ENCODE measurements at regions not wholly inside any gene's neighbourhood (a gene's known extent, or its start where the extent isn't known, plus 50 kb on each side); places are given as distances from the start of the nearest gene placed in this dataset.

DNA sequence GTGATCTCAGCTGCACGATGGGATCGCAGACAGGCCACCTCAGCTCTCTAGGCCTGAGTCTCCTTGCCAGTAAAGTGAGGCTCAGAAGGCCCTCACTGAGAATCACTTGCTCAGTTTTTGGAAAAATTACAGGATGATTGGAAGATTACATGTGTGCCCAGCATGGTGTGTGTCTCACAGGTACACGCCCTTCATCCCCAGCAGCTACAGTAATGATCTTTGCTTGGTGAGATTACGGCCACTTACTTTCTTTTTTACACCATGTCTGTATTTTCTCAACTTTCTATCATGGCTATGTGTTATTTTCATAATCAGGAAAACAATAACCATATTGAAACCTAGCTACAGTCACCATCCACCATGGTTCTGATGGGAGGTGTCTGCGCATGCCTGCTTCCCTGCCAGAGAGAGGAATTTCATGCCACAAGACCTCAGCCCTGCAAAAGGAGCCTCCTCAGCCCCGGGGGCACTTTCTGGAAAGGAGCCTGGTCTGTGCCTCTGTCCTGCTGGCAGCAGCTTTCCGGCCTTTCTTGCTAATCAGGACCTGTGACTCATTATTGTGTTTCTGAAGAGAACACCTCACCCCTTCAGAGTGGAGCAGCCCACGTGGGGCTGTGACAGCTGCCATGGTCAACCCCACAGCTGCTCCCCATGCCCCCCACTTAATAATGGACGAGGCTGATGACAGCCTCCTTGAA lies 64.2 kb upstream of the OLFM1 start:
- H3K9me3 ChIP-seq (ENCODE audit: low read depth): no peaks in the 10 kb centered on the region
- TF ChIP-seq, protein P1, sequence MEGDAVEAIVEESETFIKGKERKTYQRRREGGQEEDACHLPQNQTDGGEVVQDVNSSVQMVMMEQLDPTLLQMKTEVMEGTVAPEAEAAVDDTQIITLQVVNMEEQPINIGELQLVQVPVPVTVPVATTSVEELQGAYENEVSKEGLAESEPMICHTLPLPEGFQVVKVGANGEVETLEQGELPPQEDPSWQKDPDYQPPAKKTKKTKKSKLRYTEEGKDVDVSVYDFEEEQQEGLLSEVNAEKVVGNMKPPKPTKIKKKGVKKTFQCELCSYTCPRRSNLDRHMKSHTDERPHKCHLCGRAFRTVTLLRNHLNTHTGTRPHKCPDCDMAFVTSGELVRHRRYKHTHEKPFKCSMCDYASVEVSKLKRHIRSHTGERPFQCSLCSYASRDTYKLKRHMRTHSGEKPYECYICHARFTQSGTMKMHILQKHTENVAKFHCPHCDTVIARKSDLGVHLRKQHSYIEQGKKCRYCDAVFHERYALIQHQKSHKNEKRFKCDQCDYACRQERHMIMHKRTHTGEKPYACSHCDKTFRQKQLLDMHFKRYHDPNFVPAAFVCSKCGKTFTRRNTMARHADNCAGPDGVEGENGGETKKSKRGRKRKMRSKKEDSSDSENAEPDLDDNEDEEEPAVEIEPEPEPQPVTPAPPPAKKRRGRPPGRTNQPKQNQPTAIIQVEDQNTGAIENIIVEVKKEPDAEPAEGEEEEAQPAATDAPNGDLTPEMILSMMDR (IDR thresholded peaks at IDR 0.05; ENCODE audit: low read depth, low read length): no peak
- DNase-seq (ENCODE audit: low read depth in 1 of 2, low spot score in 1 of 2): peak; percentile 6 to 52
- H3K27ac ChIP-seq: no peak overlapping the region
- H3K36me3 ChIP-seq: no peaks in the 10 kb centered on the region
- H3K27me3 ChIP-seq: no peaks in the 10 kb centered on the region
- no peaks in the 10 kb centered on the region for H3K4me1 ChIP-seq (ENCODE audit: low read depth)
- no peak overlapping the region for H3K4me3 ChIP-seq

- H3K4me1 ChIP-seq (ENCODE audit: low read depth): no peaks in the 10 kb centered on the region
- TF ChIP-seq, protein P1 (IDR thresholded peaks at IDR 0.05; ENCODE audit: low read depth, low read length): no peak
- no peak overlapping the region for H3K27ac ChIP-seq
- DNase-seq (ENCODE audit: low read depth in 1 of 2, low spot score in 1 of 2): no peak
- H3K9me3 ChIP-seq (ENCODE audit: low read depth): no peaks in the 10 kb centered on the region
- no peaks in the 10 kb centered on the region for H3K27me3 ChIP-seq
- H3K4me3 ChIP-seq: no peak overlapping the region
- H3K36me3 ChIP-seq: no peaks in the 10 kb centered on the region
Measured at GRCh38 chr9:135023786-135024405, 63.6 kb upstream of the OLFM1 start.

DNA sequence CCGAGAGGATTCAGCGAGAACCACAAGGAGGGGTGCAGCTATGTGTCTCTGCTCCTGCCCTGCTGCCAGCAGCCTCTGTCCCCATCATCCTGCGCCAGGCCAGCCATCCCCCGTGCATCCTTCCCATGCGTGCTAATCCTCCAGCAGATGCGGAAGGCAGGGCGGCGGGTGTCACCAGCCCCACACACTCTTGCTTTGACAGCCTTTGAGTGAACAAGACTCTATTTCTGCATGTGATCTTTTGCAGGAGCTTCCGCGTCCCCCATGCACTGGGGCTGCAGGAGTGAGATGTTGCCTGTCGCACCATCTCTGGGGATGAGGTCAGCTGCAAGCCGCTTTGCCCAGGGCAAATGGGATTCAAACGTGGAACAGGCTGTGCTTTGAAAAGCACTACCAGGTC lies 58.0 kb upstream of the OLFM1 start:
- DNase-seq (ENCODE audit: low read depth in 1 of 2, low spot score in 1 of 2): no peak
- TF ChIP-seq, protein P1 (IDR thresholded peaks at IDR 0.05; ENCODE audit: low read depth, low read length): no peak
- no peak overlapping the region for H3K27ac ChIP-seq
- H3K9me3 ChIP-seq (ENCODE audit: low read depth): no peaks in the 10 kb centered on the region
- peaks cover 3% of the 10 kb centered on the region for H3K27me3 ChIP-seq
- H3K4me3 ChIP-seq: no peak overlapping the region
- no peaks in the 10 kb centered on the region for H3K4me1 ChIP-seq (ENCODE audit: low read depth)
- H3K36me3 ChIP-seq: no peaks in the 10 kb centered on the region

DNA sequence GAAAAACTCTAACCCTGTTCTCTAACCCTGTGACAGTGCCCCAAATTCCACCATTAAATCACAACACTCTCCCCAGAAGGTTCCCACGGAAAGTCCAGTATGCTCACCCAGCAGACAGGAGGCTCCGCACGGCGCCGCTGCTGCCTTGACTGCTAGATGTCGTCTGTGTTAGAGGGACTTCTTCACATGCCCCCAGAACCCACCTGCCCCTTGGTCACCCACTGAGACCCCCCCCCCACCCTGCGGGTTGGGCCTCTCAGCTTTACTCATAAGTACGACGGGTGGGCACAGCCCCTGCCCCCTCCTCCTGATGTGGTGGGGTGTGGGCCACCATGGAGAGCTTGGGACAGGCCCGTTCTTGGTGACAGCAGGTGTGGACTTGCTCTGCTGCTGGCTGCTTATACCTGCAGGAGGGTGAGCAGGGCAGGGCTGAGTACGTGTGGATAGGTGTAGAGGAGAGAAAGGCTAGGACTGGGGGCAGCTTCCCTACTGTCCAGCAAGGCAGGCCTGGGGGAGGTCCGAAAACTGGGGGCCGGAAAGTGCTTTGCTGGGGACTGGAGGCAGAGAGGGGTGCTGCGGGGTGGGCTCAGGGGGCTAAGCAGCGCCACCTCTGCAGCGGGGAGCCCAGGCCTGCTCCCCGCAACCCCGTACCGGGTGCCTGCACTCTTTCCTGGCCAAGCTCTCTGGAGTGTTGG lies 57.5 kb upstream of the OLFM1 start:
- DNase-seq (ENCODE audit: low read depth in 1 of 2, low spot score in 1 of 2): no peak
- Histone ChIP-seq H3K27ac (no peak overlapping the region), H3K9me3 (ENCODE audit: low read depth) (no peaks in the 10 kb centered on the region), H3K36me3 (no peaks in the 10 kb centered on the region), H3K27me3 (peaks cover 3% of the 10 kb centered on the region), H3K4me1 (ENCODE audit: low read depth) (no peaks in the 10 kb centered on the region), H3K4me3 (no peak overlapping the region)
- TF ChIP-seq, protein P1 (IDR thresholded peaks at IDR 0.05; ENCODE audit: low read depth, low read length): no peak

- Histone ChIP-seq H3K4me1 (ENCODE audit: low read depth) (no peaks in the 10 kb centered on the region), H3K4me3 (no peak overlapping the region), H3K9me3 (ENCODE audit: low read depth) (no peaks in the 10 kb centered on the region), H3K36me3 (no peaks in the 10 kb centered on the region), H3K27ac (no peak overlapping the region), H3K27me3 (peaks cover 3% of the 10 kb centered on the region)
- DNase-seq (ENCODE audit: low read depth in 1 of 2, low spot score in 1 of 2): no peak
- TF ChIP-seq, protein P1 (IDR thresholded peaks at IDR 0.05; ENCODE audit: low read depth, low read length): no peak
Measured at GRCh38 chr9:135030566-135031226, 56.8 kb upstream of the OLFM1 start.
